K562 (cell line): ENCODE measurements at regions not wholly inside any gene's neighbourhood (a gene's known extent, or its start where the extent isn't known, plus 50 kb on each side); places are given as distances from the start of the nearest gene placed in this dataset.
A peak's percentile ranks its signal among the peaks of the same experiment; 100 is the strongest.
"Not testable (repeated sequence)": the region's sequence is repeated elsewhere in the genome, so short reads cannot be mapped to it uniquely, and the experiment has no call there.

ENCODE experiments used
- ATAC-seq: fragments of 200-7000 bp; cut with Tn5 transposase; 3 replicates; pipeline ENCODE4 v1.9.1; 2020; ENCODE audit warnings: moderate library complexity
- BruUV-seq: library from RNA; stranded (reverse); fragments of 400-500 nt; replicated peaks from 2 replicates; lab custom pipeline; 2021; lab: Mats Ljungman, UMichigan
- CTCF ChIA-PET: fragments of 300-600 bp; formaldehyde crosslinking; extraction: SDS; loops from one replicate; lab custom pipeline; 2021; ENCODE audit warnings: low intra/inter-chr PET ratio; lab: Yijun Ruan, JAX
- POLR2A ChIA-PET: fragments of 300-600, 350-650 bp; sonication (Branson Sonifier 250); formaldehyde crosslinking; extraction: SDS; loops from one replicate; lab custom pipeline; 2021; ENCODE audit warnings: antibody characterized with exemption, inconsistent platforms; lab: Yijun Ruan, JAX
- DNase-seq, 4 experiments: peaks; one replicate each; pipeline versions ENCODE4 v3.0.0 to v3.0.0-alpha.2; 2011 to 2018; ENCODE audit warnings: low spot score in 3 of 4, mixed read lengths in 3 of 4; ENCODE audit errors: extremely low read depth in 1 of 4
- FAIRE-seq: peaks from 2 replicates; lab custom pipeline; 2011; peaks lifted over from hg19 to GRCh38; lab: Jason Lieb, UNC
- H2AFZ ChIP-seq: 2 replicates; pipeline ENCODE4 v1.6.0; 2011; ENCODE audit warnings: low read depth, low read length, control low read depth, inconsistent platforms
- H3K27ac ChIP-seq: fragments of 200-600 bp; 3 replicates; pipeline ENCODE4 v1.8.0; 2011; ENCODE audit warnings: low read depth, mild to moderate bottlenecking, control low read depth, inconsistent platforms, low read length, moderate library complexity, mixed read lengths; ENCODE audit errors: extremely low read depth
- H3K27me3 ChIP-seq, 2 experiments: fragments of 300-600 bp in 1 of 2; 2 replicates in 1 of 2; 3 replicates in 1 of 2; pipeline versions ENCODE4 v1.6.0 to v1.8.0; 2011; ENCODE audit warnings: inconsistent platforms in 2 of 2, low read length in 2 of 2, mild to moderate bottlenecking in 1 of 2, mixed read lengths in 1 of 2, moderate library complexity in 1 of 2; ENCODE audit not compliant: control insufficient read depth in 2 of 2, insufficient read depth in 2 of 2
- H3K36me3 ChIP-seq: fragments of 300-600 bp; 3 replicates; pipeline ENCODE4 v1.8.0; 2011; ENCODE audit warnings: mild to moderate bottlenecking, low read length, inconsistent platforms; ENCODE audit not compliant: control insufficient read depth, insufficient read depth
- H3K4me1 ChIP-seq, 2 experiments: fragments of 200-600 bp in 1 of 2; replicated peaks in 1 of 2; 2 replicates in 1 of 2; 3 replicates in 1 of 2; pipeline versions ENCODE4 v1.5.1 to v1.8.0; 2011; ENCODE audit warnings: inconsistent platforms in 2 of 2, low read length in 2 of 2, mild to moderate bottlenecking in 1 of 2, mixed read lengths in 1 of 2, moderate library complexity in 1 of 2; ENCODE audit not compliant: control insufficient read depth in 2 of 2, insufficient read depth in 2 of 2
- H3K4me2 ChIP-seq: 2 replicates; pipeline ENCODE4 v1.6.1; 2011; ENCODE audit warnings: low read length, control low read depth, inconsistent platforms, mixed read lengths; ENCODE audit not compliant: insufficient read depth
- H3K4me3 ChIP-seq: fragments of 200-600 bp; sonication (generic), shearing (Covaris generic); 2 replicates; pipeline ENCODE4 v1.5.1; 2016; ENCODE audit warnings: control low read depth, inconsistent platforms
- H3K79me2 ChIP-seq: fragments of 200-600 bp; 3 replicates; pipeline ENCODE4 v1.8.0; 2011; ENCODE audit warnings: low read length, inconsistent platforms; ENCODE audit not compliant: control insufficient read depth, insufficient read depth
- H3K9ac ChIP-seq, 2 experiments: 2 replicates each; pipeline versions ENCODE4 v1.6.0 to v1.6.1; 2011; ENCODE audit warnings: low read depth in 2 of 2, low read length in 2 of 2, control low read depth in 1 of 2, inconsistent platforms in 1 of 2, mild to moderate bottlenecking in 1 of 2, mixed read lengths in 1 of 2; ENCODE audit not compliant: insufficient read depth in 1 of 2
- H3K9me1 ChIP-seq: one replicate; pipeline ENCODE4 v1.6.0; 2011; ENCODE audit warnings: inconsistent platforms, mild to moderate bottlenecking, low read length, moderate library complexity; ENCODE audit not compliant: control insufficient read depth, insufficient read depth
- H3K9me3 ChIP-seq: replicated peaks from 2 replicates; pipeline ENCODE4 v1.5.1; 2011; ENCODE audit warnings: low read depth, low read length, inconsistent platforms; ENCODE audit not compliant: control insufficient read depth, insufficient read depth
- H4K20me1 ChIP-seq: replicated peaks from 2 replicates; pipeline ENCODE4 v1.6.1; 2011; ENCODE audit warnings: low read length, inconsistent platforms, mixed read lengths; ENCODE audit not compliant: control insufficient read depth, insufficient read depth
- WGBS: fragments of 100-300 bp; shearing (Covaris generic); methylation state at CpG from one replicate; pipeline ENCODE4 v1.1.6; 2016; ENCODE audit warnings: low coverage, mixed read lengths; ENCODE audit not compliant: insufficient coverage; ENCODE audit errors: missing lambda C conversion rate; 5-methylcytosine and 5-hydroxymethylcytosine counted together
- in situ Hi-C: fragments of 300-500 bp; cut with MboI; formaldehyde crosslinking; loops from 4 replicates; pipeline ENCODE4 v1.15.0; 2018; ENCODE audit warnings: inconsistent platforms, mixed read lengths
- intact Hi-C: fragments of 100-400 bp; cut with micrococcal nuclease; formaldehyde crosslinking; loops from 2 replicates; pipeline ENCODE4 v1.14.2; 2022

DNA sequence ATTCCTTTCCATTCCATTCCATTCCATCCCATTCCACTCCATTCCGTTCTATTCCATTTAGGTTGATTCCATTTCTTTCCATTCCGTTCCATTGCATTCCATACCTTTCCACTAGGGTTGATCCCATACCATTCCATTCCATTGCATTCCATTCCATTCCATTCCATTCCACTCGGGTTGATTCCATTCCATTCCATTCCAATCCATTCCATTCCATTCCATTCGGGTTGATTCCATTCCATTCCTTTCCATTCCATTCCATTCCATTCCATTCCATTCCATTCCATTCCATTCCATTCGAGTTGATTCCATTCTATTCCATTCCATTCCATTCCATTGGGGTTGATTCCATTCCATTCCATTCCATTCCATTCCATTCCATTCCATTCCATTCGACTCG lies 161.1 kb downstream of the CWH43 start:
- H3K27ac ChIP-seq, H3K9me1 ChIP-seq, H4K20me1 ChIP-seq, H3K27me3 ChIP-seq, DNase-seq, intact Hi-C loops, H3K36me3 ChIP-seq, in situ Hi-C loops, H3K4me2 ChIP-seq, H3K4me3 ChIP-seq, BruUV-seq, H3K79me2 ChIP-seq, H3K4me1 ChIP-seq, POLR2A ChIA-PET, H2AFZ ChIP-seq, CTCF ChIA-PET, H3K9ac ChIP-seq, FAIRE-seq: not testable (repeated sequence)
- peaks cover 16% of the 10 kb centered on the region; the same call in 1 of the 2 replicates for H3K9me3 ChIP-seq
- peak; percentile 72 for ATAC-seq
- WGBS, result under 1% methylated on average over 6 of the region's 7 CpGs

DNA sequence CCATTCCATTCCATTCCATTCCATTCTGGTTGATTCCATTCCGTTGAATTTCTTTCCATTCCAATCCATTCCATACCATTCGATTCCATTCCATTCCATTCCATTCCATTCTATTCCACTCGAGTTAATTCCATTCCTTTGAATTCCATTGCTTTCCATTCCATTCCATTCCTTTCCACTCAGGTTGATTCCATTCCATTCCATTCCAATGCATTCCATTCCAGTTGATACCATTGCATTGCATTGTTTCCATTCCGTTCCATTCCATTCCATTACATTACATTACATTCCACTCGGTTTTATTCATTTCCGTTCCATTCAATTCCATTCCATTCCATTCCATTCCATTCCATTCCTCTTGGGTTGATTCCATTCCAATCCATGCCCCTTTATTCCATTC lies 161.5 kb downstream of the CWH43 start:
- H3K4me1 ChIP-seq, H3K9ac ChIP-seq, H2AFZ ChIP-seq, ATAC-seq, H3K36me3 ChIP-seq, H3K27ac ChIP-seq, H3K27me3 ChIP-seq, in situ Hi-C loops, H3K79me2 ChIP-seq, POLR2A ChIA-PET, H3K9me1 ChIP-seq, H3K4me3 ChIP-seq, BruUV-seq, H3K4me2 ChIP-seq, FAIRE-seq, H4K20me1 ChIP-seq, CTCF ChIA-PET, intact Hi-C loops, DNase-seq: not testable (repeated sequence)
- peaks cover 16% of the 10 kb centered on the region; the same call in 1 of the 2 replicates for H3K9me3 ChIP-seq
- 5% methylated on average over 6 of the region's 6 CpGs for WGBS

DNA sequence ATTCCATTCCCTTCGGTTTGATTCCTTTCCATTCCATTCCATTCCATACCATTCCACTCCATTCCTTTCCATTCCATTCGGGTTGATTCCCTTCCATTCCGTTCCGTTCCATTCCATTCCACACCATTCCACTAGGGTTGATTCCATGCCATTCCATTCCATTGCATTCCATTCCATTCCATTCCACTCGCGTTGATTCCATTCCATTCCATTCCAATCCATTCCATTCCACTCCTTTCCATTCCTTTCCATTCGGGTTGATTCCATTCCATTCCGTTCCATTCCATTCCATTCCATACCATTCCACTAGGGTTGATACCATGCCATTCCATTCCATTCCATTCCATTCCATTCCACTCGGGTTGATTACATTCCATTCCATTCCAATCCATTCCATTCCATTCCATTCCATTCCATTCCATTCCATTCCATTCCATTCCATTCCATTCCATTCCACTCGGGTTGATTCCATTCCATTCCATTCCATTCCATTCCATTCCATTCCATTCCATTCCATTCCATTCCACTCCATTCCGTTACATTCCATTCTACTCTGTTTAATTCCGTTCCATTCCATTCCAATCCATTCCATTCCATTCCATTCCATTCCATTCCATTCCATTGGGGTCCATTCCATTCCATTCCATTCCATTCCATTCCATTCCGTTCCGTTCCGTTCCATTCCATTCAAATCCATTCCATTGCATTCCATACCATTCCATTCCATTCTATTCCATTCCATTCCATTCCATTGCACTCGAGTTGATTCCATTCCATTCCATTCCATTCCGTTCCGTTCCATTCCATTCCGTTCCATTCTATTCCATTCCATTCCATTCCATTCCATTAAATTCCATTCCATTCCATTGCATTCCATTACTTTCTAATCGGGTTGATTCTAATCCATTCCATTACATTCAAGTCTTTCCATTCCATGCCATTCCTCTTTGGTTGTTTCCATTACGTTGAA lies 163.2 kb downstream of the CWH43 start:
- H3K4me3 ChIP-seq, in situ Hi-C loops, H3K9me1 ChIP-seq, H3K4me1 ChIP-seq, H3K4me2 ChIP-seq, H3K27me3 ChIP-seq, H3K27ac ChIP-seq, BruUV-seq, CTCF ChIA-PET, FAIRE-seq, H4K20me1 ChIP-seq, H2AFZ ChIP-seq, intact Hi-C loops, H3K9ac ChIP-seq, H3K79me2 ChIP-seq, H3K36me3 ChIP-seq, POLR2A ChIA-PET: not testable (repeated sequence)
- WGBS, result 1% methylated on average over 21 of the region's 21 CpGs
- ATAC-seq (peak; percentile 91), DNase-seq (peak in 1 of 4 experiments; percentile 42)
- H3K9me3 ChIP-seq, result peaks cover 14% of the 10 kb centered on the region; the same call in 1 of the 2 replicates
